Calu3 (cell line): ENCODE measurements at regions not wholly inside any gene's neighbourhood (a gene's known extent, or its start where the extent isn't known, plus 50 kb on each side); places are given as distances from the start of the nearest gene placed in this dataset.

Source experiments
- BruUV-seq: library from RNA; stranded (reverse); fragments of 400-500 nt; replicated peaks from 2 replicates; lab custom pipeline; 2021; lab: Mats Ljungman, UMichigan
- CTCF ChIA-PET: fragments of 300-600 bp; sonication (Branson Sonifier 250); formaldehyde crosslinking; loops from one replicate; lab custom pipeline; 2022; ENCODE audit warnings: antibody characterized with exemption; lab: Charles Lee
- DNase-seq: peaks from one replicate; pipeline ENCODE4 v3.0.0; 2022
- H3K27ac Mint-ChIP-seq: one replicate; pipeline ENCODE4 v1.8.0; 2022; ENCODE audit warnings: mixed read lengths; ENCODE audit not compliant: unreplicated experiment
- H3K27me3 Mint-ChIP-seq: one replicate; pipeline ENCODE4 v1.8.0; 2022; ENCODE audit warnings: mixed read lengths; ENCODE audit not compliant: unreplicated experiment
- H3K36me3 Mint-ChIP-seq: one replicate; pipeline ENCODE4 v1.8.0; 2022; ENCODE audit warnings: mild to moderate bottlenecking, moderate library complexity, mixed read lengths; ENCODE audit not compliant: insufficient read depth, unreplicated experiment
- H3K4me1 Mint-ChIP-seq: one replicate; pipeline ENCODE4 v1.8.0; 2022; ENCODE audit warnings: mild to moderate bottlenecking, low read depth, mixed read lengths; ENCODE audit not compliant: unreplicated experiment
- H3K4me3 Mint-ChIP-seq: one replicate; pipeline ENCODE4 v1.8.0; 2022; ENCODE audit warnings: mild to moderate bottlenecking, low read depth, moderate library complexity, mixed read lengths; ENCODE audit not compliant: unreplicated experiment
- H3K9me3 Mint-ChIP-seq: one replicate; pipeline ENCODE4 v1.8.0; 2022; ENCODE audit warnings: low read depth, mixed read lengths; ENCODE audit not compliant: unreplicated experiment
- intact Hi-C: fragments of 100-400 bp; cut with micrococcal nuclease; formaldehyde crosslinking; loops from one replicate; pipeline ENCODE4 v1.10.0; 2022; ENCODE audit not compliant: unreplicated experiment
- TF ChIP-seq, protein P1 (sequence below): fragments of 200-600 bp; IDR thresholded peaks from one replicate; pipeline ENCODE4 v1.8.0; 2022; ENCODE audit warnings: antibody characterized with exemption; ENCODE audit not compliant: unreplicated experiment

DNA sequence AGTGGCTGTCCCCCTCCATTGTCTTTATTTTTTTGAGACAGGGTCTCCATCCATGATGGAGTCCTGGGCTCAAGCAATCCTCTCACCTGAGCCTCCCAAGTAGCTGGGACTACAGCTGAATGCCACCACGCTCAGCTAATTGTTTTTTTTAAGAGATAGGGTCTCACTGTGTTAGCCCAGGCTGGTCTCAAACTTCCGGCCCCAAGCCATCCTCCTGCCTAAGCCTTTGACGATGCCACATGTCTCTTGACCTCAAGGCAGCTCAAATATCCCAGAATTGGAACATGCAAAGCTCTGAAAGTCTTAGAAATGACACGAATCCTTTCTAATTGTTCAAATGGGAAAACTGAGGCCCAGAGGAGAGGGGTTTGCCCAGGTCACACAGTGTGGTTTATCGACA is 75.4 kb upstream of the ZNF423 start:
- no peaks in the 10 kb centered on the region for H3K36me3 Mint-ChIP-seq
- H3K4me3 Mint-ChIP-seq: no peak overlapping the region
- DNase-seq: no peak
- CTCF ChIA-PET: no interaction called here
- TF ChIP-seq, protein P1, sequence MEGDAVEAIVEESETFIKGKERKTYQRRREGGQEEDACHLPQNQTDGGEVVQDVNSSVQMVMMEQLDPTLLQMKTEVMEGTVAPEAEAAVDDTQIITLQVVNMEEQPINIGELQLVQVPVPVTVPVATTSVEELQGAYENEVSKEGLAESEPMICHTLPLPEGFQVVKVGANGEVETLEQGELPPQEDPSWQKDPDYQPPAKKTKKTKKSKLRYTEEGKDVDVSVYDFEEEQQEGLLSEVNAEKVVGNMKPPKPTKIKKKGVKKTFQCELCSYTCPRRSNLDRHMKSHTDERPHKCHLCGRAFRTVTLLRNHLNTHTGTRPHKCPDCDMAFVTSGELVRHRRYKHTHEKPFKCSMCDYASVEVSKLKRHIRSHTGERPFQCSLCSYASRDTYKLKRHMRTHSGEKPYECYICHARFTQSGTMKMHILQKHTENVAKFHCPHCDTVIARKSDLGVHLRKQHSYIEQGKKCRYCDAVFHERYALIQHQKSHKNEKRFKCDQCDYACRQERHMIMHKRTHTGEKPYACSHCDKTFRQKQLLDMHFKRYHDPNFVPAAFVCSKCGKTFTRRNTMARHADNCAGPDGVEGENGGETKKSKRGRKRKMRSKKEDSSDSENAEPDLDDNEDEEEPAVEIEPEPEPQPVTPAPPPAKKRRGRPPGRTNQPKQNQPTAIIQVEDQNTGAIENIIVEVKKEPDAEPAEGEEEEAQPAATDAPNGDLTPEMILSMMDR: no peak
- H3K9me3 Mint-ChIP-seq: no peaks in the 10 kb centered on the region
- intact Hi-C loops: no loop called here
- H3K27ac Mint-ChIP-seq: no peak overlapping the region
- no TSS peak for BruUV-seq
- H3K27me3 Mint-ChIP-seq: peaks cover 99% of the 10 kb centered on the region
- H3K4me1 Mint-ChIP-seq: no peaks in the 10 kb centered on the region

DNA sequence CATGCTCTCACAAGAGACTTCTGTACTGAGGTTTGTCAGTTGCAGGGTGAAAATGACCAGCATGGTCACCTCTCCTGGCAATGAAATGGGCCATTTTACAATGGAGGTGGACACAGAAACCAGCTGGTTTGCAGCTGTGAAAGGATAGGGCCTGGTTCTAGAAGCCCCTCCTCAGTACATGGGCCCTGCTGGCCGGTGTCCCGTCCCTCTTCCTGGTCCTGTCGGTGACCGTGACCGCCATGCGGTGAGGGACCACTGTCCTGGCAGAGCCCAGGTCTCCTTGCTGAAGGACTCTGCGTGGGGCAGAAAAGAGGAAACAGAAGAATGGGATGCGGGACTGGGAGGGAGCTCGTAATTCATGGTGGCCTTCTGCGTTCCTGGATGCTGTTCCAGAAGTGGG is 76.0 kb upstream of the ZNF423 start:
- H3K4me3 Mint-ChIP-seq: no peak overlapping the region
- H3K36me3 Mint-ChIP-seq: no peaks in the 10 kb centered on the region
- H3K27me3 Mint-ChIP-seq: peaks cover 99% of the 10 kb centered on the region
- no TSS peak for BruUV-seq
- no peaks in the 10 kb centered on the region for H3K9me3 Mint-ChIP-seq
- DNase-seq: no peak
- no peaks in the 10 kb centered on the region for H3K4me1 Mint-ChIP-seq
- CTCF ChIA-PET: no interaction called here
- intact Hi-C loops: no loop called here
- TF ChIP-seq, protein P1: no peak
- H3K27ac Mint-ChIP-seq: no peak overlapping the region

DNA sequence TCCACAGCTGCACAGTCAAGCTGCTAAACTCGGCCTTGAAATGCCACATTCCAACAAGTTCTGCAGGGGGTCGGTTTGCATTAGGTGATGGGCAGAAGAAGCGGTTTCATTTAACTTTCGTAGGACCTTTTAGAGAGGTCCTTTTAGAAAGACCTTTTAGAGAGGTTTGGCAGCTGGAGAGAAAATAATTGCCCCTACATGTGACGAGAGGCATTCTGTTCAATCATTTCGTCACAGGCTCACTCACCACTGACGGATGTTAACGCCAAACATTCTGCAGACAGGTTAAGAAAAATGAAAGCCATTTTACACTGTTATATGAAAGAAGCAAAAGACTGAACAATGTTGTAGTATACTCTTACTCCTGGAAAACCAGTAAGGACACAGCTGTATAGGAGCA is 76.5 kb upstream of the ZNF423 start:
- CTCF ChIA-PET: interaction anchor here (0.5 kb wide), 1 partner anchor 147 kb away, joined by 3 read pairs; no protein-coding TSS in a partner anchor
- no peak overlapping the region for H3K4me3 Mint-ChIP-seq
- DNase-seq: no peak
- peaks cover 99% of the 10 kb centered on the region for H3K27me3 Mint-ChIP-seq
- intact Hi-C loops: no loop called here
- H3K9me3 Mint-ChIP-seq: no peaks in the 10 kb centered on the region
- H3K36me3 Mint-ChIP-seq: no peaks in the 10 kb centered on the region
- no peak overlapping the region for H3K27ac Mint-ChIP-seq
- TF ChIP-seq, protein P1: no peak
- no peaks in the 10 kb centered on the region for H3K4me1 Mint-ChIP-seq
- BruUV-seq: no TSS peak

DNA sequence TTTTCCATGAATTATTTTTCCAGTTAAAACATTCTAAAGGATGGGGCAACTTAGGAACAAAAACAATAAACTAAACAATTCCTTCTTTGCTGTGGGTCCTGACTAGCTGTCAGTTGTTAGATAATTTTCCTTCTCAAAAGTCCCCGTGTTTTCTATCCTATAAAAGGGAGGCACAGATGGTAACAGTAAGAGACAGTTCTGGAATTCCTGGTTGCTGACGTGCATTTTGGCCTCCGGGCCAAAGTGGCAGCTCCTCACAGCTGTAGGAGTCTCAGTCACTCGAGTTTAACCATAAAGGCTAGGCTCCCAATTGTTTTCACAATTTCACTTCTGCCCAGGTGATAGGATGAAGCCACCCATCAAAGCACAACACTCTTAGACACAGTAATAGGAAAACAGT is 77.0 kb upstream of the ZNF423 start:
- BruUV-seq: no TSS peak
- CTCF ChIA-PET: interaction anchor here (0.5 kb wide), 1 partner anchor 148 kb away, joined by 3 read pairs; no protein-coding TSS in a partner anchor

More for the DNA sequence above, 77.0 kb upstream of the ZNF423 start:
- Mint-ChIP-seq H3K36me3 (no peaks in the 10 kb centered on the region), H3K4me3 (no peak overlapping the region), H3K27ac (no peak overlapping the region), H3K9me3 (no peaks in the 10 kb centered on the region), H3K4me1 (no peaks in the 10 kb centered on the region), H3K27me3 (peaks cover 99% of the 10 kb centered on the region)
- intact Hi-C loops: no loop called here
- TF ChIP-seq, protein P1: no peak
- DNase-seq: no peak
